BJ (cell line): ENCODE measurements at regions not wholly inside any gene's neighbourhood (a gene's known extent, or its start where the extent isn't known, plus 50 kb on each side); places are given as distances from the start of the nearest gene placed in this dataset.
"Not testable (repeated sequence)": the region's sequence is repeated elsewhere in the genome, so short reads cannot be mapped to it uniquely, and the experiment has no call there.

Source experiments
- CTCF ChIA-PET: fragments of 350-600 bp; formaldehyde crosslinking; extraction: SDS; loops from one replicate; lab custom pipeline; 2021; ENCODE audit warnings: antibody characterized with exemption, inconsistent platforms; lab: Yijun Ruan, JAX
- POLR2A ChIA-PET: fragments of 300-600 bp; sonication (Branson Sonifier 250); formaldehyde crosslinking; extraction: SDS; loops from one replicate; lab custom pipeline; 2021; ENCODE audit warnings: antibody characterized with exemption; lab: Charles Lee
- DNase-seq: peaks from one replicate; pipeline ENCODE4 v3.0.0-alpha.2; 2011; ENCODE audit warnings: low read depth
- H3K27me3 ChIP-seq: 2 replicates; pipeline ENCODE4 v1.6.0; 2011; ENCODE audit warnings: low read length; ENCODE audit not compliant: control insufficient read depth, insufficient read depth
- H3K36me3 ChIP-seq: 2 replicates; pipeline ENCODE4 v1.5.1; 2011; ENCODE audit warnings: low read length; ENCODE audit not compliant: control insufficient read depth, insufficient read depth
- H3K4me3 ChIP-seq: 2 replicates; pipeline ENCODE4 v1.5.1; 2011; ENCODE audit warnings: low read depth, mild to moderate bottlenecking, control low read depth, low read length

DNA sequence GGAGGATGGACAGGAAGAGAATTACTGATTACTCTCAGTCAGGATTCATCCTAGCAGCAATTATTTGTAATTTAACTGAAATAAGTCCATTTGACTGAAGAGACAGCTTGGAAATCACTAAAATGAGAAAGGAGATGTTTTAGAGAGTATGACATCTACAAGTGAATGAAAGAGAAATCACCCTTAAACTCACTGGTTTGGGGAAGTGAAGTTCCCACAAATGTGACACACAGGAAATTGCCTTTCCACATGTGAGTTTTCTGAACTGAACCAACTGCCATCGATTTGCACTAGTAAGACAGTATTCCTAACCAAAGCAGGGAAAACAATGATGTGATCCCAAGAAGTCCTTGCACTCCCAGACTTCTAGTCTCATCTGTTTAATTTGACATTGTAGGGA is 110.3 kb downstream of the FAM72B start:
- H3K27me3 ChIP-seq, POLR2A ChIA-PET, H3K36me3 ChIP-seq, DNase-seq, CTCF ChIA-PET, H3K4me3 ChIP-seq: not testable (repeated sequence)

DNA sequence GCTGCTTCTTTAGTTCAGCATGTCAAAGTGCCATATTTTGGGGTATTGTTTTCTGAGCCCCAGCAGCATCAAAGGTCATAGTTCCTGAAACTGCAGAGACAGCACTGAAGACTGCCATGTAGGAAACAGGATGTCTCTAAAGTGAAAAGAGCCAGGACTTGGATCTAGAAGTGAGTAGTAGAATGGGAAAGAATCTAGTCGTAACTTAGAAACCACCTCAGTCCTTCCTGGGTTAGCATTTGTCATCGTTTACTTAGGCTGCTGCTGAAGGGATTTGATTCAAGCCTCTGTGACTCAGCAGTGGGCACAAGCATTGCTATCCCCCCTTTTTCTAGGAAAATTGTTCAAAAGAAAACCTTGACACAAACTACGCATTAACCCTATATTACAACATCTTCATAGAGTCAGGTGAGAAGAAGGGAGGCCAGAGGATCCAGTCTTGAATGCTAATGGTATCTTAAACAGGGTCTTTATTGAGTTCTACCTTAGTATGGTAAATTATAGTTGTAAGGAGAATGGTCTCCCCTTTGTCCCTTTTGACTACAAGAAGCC is 108.8 kb downstream of the FAM72B start:
- H3K4me3 ChIP-seq, DNase-seq, POLR2A ChIA-PET, H3K27me3 ChIP-seq, H3K36me3 ChIP-seq, CTCF ChIA-PET: not testable (repeated sequence)

DNA sequence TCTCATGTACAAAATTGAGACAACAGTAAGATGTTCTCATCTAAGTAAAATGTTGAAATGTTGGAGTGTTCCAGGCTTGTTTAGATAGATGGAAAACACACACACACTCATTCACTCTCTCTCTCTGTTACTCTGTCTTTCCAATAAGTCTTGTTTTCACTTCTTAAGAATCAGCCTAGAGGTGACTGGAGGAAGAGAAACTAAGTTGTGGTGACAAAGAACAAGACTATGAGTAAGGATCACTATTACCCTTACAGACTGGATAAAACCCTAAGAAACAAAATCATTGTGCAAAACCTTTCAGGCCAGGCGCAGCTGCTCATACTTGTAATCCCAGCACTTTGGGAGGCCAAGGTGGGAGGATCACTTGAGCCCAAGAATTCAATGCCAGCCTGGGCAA is 107.5 kb downstream of the FAM72B start:
- H3K27me3 ChIP-seq, POLR2A ChIA-PET, DNase-seq, H3K4me3 ChIP-seq, H3K36me3 ChIP-seq, CTCF ChIA-PET: not testable (repeated sequence)

DNA sequence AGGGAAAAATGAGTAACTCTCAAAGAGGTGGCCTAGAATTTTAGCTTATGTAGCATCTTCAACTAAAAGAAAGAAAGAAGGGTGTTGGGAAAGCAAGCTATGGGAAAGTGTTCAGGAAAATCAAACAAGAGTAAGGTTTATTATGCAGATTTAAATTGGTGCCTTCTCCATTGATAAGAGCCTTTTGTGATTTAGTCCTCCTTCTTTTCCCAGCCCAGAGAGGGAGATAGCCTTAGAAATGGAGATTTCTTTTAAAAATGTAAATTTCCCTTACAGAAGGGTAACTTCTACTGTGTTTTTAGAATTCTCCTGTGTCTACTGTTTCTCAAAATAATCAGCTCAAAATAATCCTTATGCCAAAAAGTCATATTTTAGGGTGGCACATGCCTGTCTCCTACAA is 104.5 kb downstream of the FAM72B start:
- H3K27me3 ChIP-seq, CTCF ChIA-PET, DNase-seq, POLR2A ChIA-PET, H3K36me3 ChIP-seq, H3K4me3 ChIP-seq: not testable (repeated sequence)

DNA sequence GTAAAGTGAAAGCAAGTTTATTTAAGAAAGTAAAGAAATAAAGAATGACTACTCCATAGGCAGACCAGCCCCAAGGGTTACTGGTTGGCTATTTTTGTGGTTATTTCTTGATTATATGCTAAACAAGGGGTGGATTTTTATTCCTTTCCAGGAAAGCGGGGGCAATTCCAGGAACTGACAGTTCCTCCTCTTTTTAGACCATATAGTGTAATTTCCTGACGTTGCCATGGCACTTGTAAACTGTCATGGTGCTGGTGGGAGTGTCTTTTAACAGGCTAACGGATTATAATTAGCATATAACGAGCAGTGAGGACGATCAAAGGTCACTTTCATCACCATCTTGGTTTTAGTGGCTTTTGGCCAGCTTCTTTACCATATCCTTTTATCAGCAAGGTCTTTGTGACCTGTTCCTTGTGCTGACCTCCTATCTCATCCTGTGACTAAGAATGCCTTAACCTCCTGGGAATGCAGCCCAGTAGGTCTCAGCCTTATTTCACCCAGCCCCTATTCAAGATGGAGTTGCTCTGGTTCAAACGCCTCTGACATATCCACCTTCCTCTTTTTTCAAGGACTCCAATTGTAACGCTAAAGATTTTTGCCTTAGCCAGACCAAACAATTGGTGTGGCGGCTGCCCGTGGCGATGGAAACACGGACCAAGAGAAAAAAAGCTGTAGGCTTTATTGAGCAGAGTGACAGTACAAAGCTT is 103.8 kb downstream of the FAM72B start:
- H3K36me3 ChIP-seq, H3K27me3 ChIP-seq, H3K4me3 ChIP-seq, POLR2A ChIA-PET, CTCF ChIA-PET, DNase-seq: not testable (repeated sequence)

DNA sequence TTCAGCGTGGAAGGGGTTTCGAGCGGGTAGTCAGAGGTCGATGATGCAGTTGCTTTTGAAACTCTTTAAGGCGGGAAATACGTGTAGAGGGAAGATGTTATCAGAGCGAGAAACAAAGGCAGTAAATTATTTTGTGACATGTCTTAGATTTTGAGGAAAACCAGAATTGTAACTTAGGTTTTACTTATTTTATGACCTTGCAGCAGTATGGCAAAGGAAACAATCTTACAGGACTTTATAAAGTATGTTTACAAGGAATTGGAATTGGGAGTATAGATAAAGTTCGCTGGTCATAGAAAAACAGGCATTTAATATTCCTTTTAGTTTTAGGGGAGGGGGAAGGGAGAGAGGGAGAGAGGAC is 103.3 kb downstream of the FAM72B start:
- H3K36me3 ChIP-seq, CTCF ChIA-PET, DNase-seq, POLR2A ChIA-PET, H3K4me3 ChIP-seq, H3K27me3 ChIP-seq: not testable (repeated sequence)

DNA sequence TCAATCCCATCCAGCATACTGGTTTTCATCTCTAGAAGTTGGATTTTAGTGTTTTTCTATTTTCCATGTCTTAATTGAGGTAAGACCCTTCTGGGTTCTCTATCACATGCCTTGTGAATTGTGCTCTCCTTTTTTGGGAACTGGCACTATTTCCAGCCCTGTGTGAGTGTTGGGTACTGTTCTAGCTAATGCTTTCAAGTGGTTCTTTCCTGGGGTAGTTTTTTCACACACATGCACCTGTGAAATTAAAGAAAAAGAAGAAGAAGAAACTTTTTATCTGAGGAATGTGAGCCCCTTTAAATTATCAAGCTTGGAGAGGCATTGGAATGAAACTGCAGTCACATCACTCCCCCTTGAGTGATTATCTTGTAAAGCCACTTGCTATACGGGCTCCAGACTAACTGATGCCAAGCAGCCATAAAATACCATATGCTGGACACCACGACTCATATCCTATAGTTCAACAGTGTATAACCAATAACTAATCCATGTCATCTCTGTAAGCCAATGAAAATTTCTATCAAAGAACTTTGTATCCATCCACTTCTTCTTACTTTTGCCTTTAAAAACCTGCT is 102.4 kb downstream of the FAM72B start:
- DNase-seq, H3K36me3 ChIP-seq, H3K27me3 ChIP-seq, POLR2A ChIA-PET, H3K4me3 ChIP-seq, CTCF ChIA-PET: not testable (repeated sequence)

DNA sequence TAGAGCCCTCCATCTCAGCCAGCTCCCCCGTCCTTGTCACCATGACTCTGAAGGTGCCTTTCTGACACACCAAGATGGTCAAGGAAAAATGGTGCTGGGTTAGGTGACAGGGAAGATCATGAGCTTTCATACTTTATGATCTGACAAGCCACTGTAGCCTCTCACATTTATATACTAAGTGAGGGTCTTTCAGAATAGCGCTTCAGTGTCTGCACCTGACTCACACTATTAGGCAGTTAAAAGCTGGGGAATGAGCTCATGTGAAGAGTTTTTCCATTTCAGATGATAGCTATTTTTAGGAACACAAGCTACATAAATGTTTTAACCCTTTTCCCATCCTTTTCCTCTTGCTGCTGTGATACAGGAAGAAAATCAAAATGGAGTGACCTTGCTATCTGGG is 101.1 kb downstream of the FAM72B start:
- H3K36me3 ChIP-seq, H3K27me3 ChIP-seq, H3K4me3 ChIP-seq, CTCF ChIA-PET, POLR2A ChIA-PET, DNase-seq: not testable (repeated sequence)

DNA sequence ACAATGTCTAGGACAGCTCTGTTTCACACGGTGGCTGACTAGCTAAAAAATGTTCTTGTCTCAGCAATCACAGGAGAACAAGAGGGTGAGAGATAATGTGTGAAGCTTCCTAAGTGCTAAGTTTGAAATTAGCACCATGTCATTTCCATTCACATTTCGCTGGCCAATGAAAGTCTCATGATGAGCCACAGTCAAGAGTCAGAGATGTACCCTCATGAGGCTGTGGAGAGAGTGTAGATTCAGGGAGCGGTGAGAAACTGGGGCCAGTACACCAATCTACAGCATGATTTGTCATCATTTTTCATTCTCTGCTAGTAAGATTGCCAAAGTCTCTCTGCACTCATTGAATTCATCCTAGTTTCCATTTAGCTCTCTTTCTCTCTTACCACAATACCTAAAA is 97.9 kb downstream of the FAM72B start:
- POLR2A ChIA-PET, H3K27me3 ChIP-seq, CTCF ChIA-PET, DNase-seq, H3K36me3 ChIP-seq, H3K4me3 ChIP-seq: not testable (repeated sequence)

DNA sequence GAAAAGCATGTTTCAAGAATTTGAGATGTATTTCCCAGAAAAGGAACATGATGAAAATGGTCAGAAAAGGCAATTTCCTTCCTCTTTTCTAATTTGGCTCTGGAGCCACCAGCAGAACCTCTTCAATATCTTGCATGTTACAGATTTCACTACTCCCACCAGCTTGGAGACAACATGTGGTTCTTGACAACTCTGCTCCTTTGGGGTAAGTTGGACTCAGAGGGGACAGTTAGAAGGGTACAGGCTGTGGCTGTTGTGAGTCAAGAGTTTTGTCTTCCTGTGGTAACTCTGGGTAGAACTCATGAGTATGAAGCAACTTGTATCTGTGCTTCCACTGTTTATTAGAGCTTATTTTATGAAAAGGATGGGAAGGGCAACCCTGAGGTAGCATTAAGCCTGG is 96.9 kb downstream of the FAM72B start:
- H3K27me3 ChIP-seq, CTCF ChIA-PET, H3K36me3 ChIP-seq, DNase-seq, POLR2A ChIA-PET, H3K4me3 ChIP-seq: not testable (repeated sequence)

DNA sequence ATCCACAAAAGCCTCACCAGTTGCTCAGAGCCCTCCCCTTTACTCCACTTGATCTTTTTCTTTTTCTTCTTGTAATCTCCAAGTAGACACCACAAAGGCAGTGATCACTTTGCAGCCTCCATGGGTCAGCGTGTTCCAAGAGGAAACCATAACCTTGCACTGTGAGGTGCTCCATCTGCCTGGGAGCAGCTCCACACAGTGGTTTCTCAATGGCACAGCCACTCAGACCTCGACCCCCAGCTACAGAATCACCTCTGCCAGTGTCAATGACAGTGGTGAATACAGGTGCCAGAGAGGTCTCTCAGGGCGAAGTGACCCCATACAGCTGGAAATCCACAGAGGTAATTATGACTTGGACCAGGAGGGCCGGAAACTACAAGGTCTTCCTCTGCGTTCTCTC is 95.6 kb downstream of the FAM72B start:
- H3K4me3 ChIP-seq, H3K27me3 ChIP-seq, DNase-seq, CTCF ChIA-PET, POLR2A ChIA-PET, H3K36me3 ChIP-seq: not testable (repeated sequence)

DNA sequence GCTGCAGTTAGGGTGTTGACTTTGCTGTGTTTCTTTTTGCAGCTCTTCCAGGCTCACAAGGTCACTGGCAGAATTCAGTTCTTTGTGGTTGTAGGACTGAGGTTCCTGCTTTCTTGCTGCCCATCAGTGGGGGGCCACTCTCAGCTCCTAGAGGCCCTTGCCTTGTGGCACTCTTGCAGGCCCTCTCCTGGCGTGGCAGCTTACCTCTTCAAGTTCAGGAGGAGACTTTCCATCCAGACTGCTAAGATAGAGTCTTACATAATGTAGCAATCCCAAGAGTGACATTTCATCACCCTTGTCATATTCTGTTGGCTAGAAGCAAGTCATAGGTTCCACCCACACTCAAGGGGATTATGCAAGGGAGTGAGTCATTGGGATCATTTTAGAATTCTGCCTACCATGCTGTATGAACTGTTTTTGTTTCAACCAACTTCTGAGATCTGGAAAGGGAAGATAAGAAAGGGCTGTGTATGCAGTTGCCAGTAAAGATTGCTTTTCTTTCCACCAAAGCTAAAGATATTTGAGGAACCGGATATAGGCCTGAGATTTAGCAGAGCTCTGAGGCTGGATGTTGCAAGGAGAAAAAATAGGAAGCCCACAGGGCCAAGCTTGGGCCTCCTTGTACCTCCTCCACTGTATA is 91.7 kb downstream of the FAM72B start:
- H3K27me3 ChIP-seq, H3K4me3 ChIP-seq, H3K36me3 ChIP-seq, POLR2A ChIA-PET, CTCF ChIA-PET, DNase-seq: not testable (repeated sequence)

DNA sequence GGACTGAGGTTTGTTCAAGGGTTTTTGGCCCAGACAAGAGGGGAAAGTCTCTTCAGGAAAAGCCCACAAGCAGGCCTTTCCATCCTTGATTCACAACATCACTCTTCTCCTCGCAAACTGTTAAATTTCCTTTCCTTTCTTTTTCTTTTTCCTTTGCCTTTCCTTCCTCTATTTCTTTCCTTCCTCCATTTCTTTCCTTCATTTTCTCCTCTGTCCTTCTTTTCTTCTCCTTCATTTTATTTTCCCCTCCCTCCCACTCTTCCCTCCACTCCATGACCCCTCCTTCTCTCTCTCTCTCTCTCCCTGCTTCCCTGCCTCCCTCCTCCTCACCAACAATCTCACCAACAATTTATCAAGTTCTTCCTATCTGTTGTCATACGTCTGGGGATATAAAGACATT is 89.1 kb downstream of the FAM72B start:
- H3K27me3 ChIP-seq, POLR2A ChIA-PET, H3K4me3 ChIP-seq, CTCF ChIA-PET, H3K36me3 ChIP-seq, DNase-seq: not testable (repeated sequence)
